IMR-90 (cell line): ENCODE measurements at regions not wholly inside any gene's neighbourhood (a gene's known extent, or its start where the extent isn't known, plus 50 kb on each side); places are given as distances from the start of the nearest gene placed in this dataset.
"Not testable (repeated sequence)": the region's sequence is repeated elsewhere in the genome, so short reads cannot be mapped to it uniquely, and the experiment has no call there.

Experiments
- ATAC-seq: fragments of 200-7000 bp; cut with Tn5 transposase; 2 replicates; pipeline ENCODE4 v1.9.1; 2020; ENCODE audit warnings: low read depth, mild to moderate bottlenecking, moderate library complexity
- BruUV-seq: library from RNA; stranded (reverse); fragments of 400-500 nt; replicated peaks from 2 replicates; lab custom pipeline; 2021; lab: Mats Ljungman, UMichigan
- CTCF ChIA-PET: fragments of 300-600 bp; formaldehyde crosslinking; extraction: SDS; loops from one replicate; lab custom pipeline; 2021; ENCODE audit warnings: antibody characterized with exemption; lab: Yijun Ruan, JAX
- POLR2A ChIA-PET: fragments of 300-600 bp; sonication (Branson Sonifier 250); formaldehyde crosslinking; loops from one replicate; lab custom pipeline; 2022; ENCODE audit warnings: antibody characterized with exemption; ENCODE audit not compliant: unreplicated experiment; lab: Charles Lee
- DNase-seq: peaks from one replicate; pipeline ENCODE4 v3.0.0; 2013
- H2AFZ ChIP-seq: replicated peaks from 2 replicates; pipeline ENCODE3; 2013; ENCODE audit warnings: low read length, mild to moderate bottlenecking; ENCODE audit not compliant: poor library complexity
- H2AK5ac ChIP-seq: 2 replicates; pipeline ENCODE4 v1.6.1; 2013; ENCODE audit warnings: low read depth, low read length, inconsistent platforms
- H2AK9ac ChIP-seq: replicated peaks from 2 replicates; pipeline ENCODE3; 2013; ENCODE audit warnings: mild to moderate bottlenecking, low read depth, low read length, moderate library complexity; ENCODE audit not compliant: poor library complexity
- H2BK120ac ChIP-seq: 2 replicates; pipeline ENCODE4 v1.6.1; 2013; ENCODE audit warnings: low read depth, low read length, inconsistent platforms
- H2BK15ac ChIP-seq: 3 replicates; pipeline ENCODE4 v1.6.1; 2013; ENCODE audit warnings: low read depth, low read length, inconsistent platforms
- H2BK20ac ChIP-seq: 2 replicates; pipeline ENCODE4 v1.6.1; 2013; ENCODE audit warnings: low read depth, mild to moderate bottlenecking, inconsistent platforms, low read length, moderate library complexity
- H2BK5ac ChIP-seq: 2 replicates; pipeline ENCODE4 v1.6.1; 2013; ENCODE audit warnings: mild to moderate bottlenecking, low read depth, low read length, inconsistent platforms; ENCODE audit not compliant: poor library complexity, severe bottlenecking
- H3K14ac ChIP-seq: replicated peaks from 2 replicates; pipeline ENCODE4 v1.6.1; 2013; ENCODE audit warnings: low read depth, low read length, inconsistent platforms
- H3K18ac ChIP-seq: 2 replicates; pipeline ENCODE4 v1.6.1; 2013; ENCODE audit warnings: low read depth, low read length, control low read depth
- H3K23ac ChIP-seq: 2 replicates; pipeline ENCODE4 v1.6.1; 2013; ENCODE audit warnings: low read depth, low read length, inconsistent platforms
- H3K27ac ChIP-seq: 2 replicates; pipeline ENCODE4 v1.5.1; 2013; ENCODE audit warnings: mild to moderate bottlenecking, control low read depth, low read length; ENCODE audit not compliant: insufficient read depth
- H3K27me3 ChIP-seq: 2 replicates; pipeline ENCODE4 v1.6.1; 2013; ENCODE audit warnings: low read length; ENCODE audit not compliant: control insufficient read depth, insufficient read depth
- H3K36me3 ChIP-seq: 2 replicates; pipeline ENCODE4 v1.6.1; 2013; ENCODE audit warnings: low read length, mixed read lengths; ENCODE audit not compliant: control insufficient read depth, insufficient read depth
- H3K4ac ChIP-seq: 2 replicates; pipeline ENCODE4 v1.6.1; 2013; ENCODE audit warnings: low read depth, low read length, inconsistent platforms
- H3K4me1 ChIP-seq: 2 replicates; pipeline ENCODE4 v1.6.1; 2013; ENCODE audit warnings: low read length, mixed read lengths; ENCODE audit not compliant: control insufficient read depth, insufficient read depth
- H3K4me2 ChIP-seq: 2 replicates; pipeline ENCODE4 v1.6.1; 2013; ENCODE audit warnings: low read depth, mild to moderate bottlenecking, control low read depth, low read length, moderate library complexity
- H3K4me3 ChIP-seq: 2 replicates; pipeline ENCODE4 v1.5.1; 2013; ENCODE audit warnings: low read depth, mild to moderate bottlenecking, control low read depth, low read length, moderate library complexity; ENCODE audit not compliant: insufficient read depth
- H3K56ac ChIP-seq: 2 replicates; pipeline ENCODE4 v1.6.1; 2013; ENCODE audit warnings: low read length, inconsistent platforms; ENCODE audit not compliant: insufficient read depth; ENCODE audit errors: extremely low read depth
- H3K79me1 ChIP-seq, 2 experiments: 2 replicates each; pipeline ENCODE4 v1.6.1; 2013; ENCODE audit warnings: low read length in 2 of 2, inconsistent platforms in 1 of 2, low read depth in 1 of 2
- H3K9ac ChIP-seq: 2 replicates; pipeline ENCODE4 v1.6.1; 2013; ENCODE audit warnings: low read depth, low read length, control low read depth
- H3K9me1 ChIP-seq: 2 replicates; pipeline ENCODE4 v1.6.1; 2013; ENCODE audit warnings: low read length, inconsistent platforms; ENCODE audit not compliant: insufficient read depth
- H3K9me3 ChIP-seq: 2 replicates; pipeline ENCODE4 v1.6.1; 2013; ENCODE audit warnings: low read length; ENCODE audit not compliant: control insufficient read depth, insufficient read depth
- H4K20me1 ChIP-seq: 2 replicates; pipeline ENCODE4 v1.6.1; 2013; ENCODE audit warnings: low read length, inconsistent platforms; ENCODE audit not compliant: insufficient read depth
- H4K5ac ChIP-seq: 2 replicates; pipeline ENCODE4 v1.6.1; 2013; ENCODE audit warnings: mild to moderate bottlenecking, low read depth, low read length, control low read depth
- H4K8ac ChIP-seq, 2 experiments: 2 replicates each; pipeline ENCODE4 v1.6.1; 2013; ENCODE audit warnings: low read depth in 2 of 2, low read length in 2 of 2, control low read depth in 1 of 2, inconsistent platforms in 1 of 2
- H4K91ac ChIP-seq: 2 replicates; pipeline ENCODE4 v1.6.1; 2013; ENCODE audit warnings: low read depth, low read length, inconsistent platforms; ENCODE audit not compliant: insufficient read depth
- POLR2A ChIP-seq: IDR thresholded peaks from 2 replicates; pipeline ENCODE4 v1.6.1; 2012; ENCODE audit warnings: mild to moderate bottlenecking, low read depth, low read length
- WGBS, 2 experiments: methylation state at CpG; one replicate each; pipeline versions ENCODE4 v1.1.5 to v1.1.7; 2013; ENCODE audit warnings: missing lambda C conversion rate in 2 of 2; ENCODE audit not compliant: insufficient read length in 1 of 2; ENCODE audit errors: extremely low coverage in 2 of 2; 5-methylcytosine and 5-hydroxymethylcytosine counted together
- dilution Hi-C: fragments of 300-500 bp; cut with HindIII; formaldehyde crosslinking; loops from one replicate; pipeline ENCODE4 v1.14.3; 2018; ENCODE audit warnings: low sequenced_read_pairs; ENCODE audit not compliant: unreplicated experiment
- in situ Hi-C: fragments of 300-500 bp; cut with MboI; formaldehyde crosslinking; loops from 3 replicates; pipeline ENCODE4 v1.14.3; 2019; ENCODE audit warnings: low sequenced_read_pairs, inconsistent platforms, mixed read lengths
- intact Hi-C: fragments of 100-400 bp; cut with micrococcal nuclease; formaldehyde crosslinking; loops from 2 replicates; pipeline ENCODE4 v1.10.0; 2022

DNA sequence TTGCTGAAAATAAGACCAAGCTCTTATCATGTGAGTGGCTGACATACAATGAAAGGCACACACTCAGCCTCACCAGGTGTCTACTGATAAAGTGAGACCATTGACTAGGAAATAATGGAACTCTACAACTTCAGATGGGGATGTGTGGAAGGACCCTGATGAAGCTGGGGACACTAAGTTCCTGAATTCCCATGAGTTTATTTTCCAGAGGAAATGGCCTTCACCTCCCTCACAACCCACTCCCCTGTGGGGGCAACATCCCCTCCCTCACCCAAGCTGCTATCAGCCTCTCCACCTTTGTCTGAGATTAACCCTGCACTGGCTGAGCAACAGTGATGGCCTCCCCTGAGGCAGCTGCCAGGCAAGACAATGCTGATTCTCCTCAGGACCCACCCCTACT is 55.2 kb upstream of the SMARCAD1 start:
- no peak for ATAC-seq
- dilution Hi-C loops = no loop called here
- H3K36me3 ChIP-seq = no peaks in the 10 kb centered on the region
- H2AK9ac ChIP-seq = no peak overlapping the region
- no peaks in the 10 kb centered on the region for H3K4me1 ChIP-seq
- in situ Hi-C loops = no loop called here
- no peak overlapping the region for H3K23ac ChIP-seq
- no peak overlapping the region for H2AK5ac ChIP-seq
- H2BK120ac ChIP-seq = no peak overlapping the region
- no peak overlapping the region for H3K56ac ChIP-seq
- no peak overlapping the region for H4K5ac ChIP-seq
- no peak overlapping the region for H3K27ac ChIP-seq
- no peak for TF ChIP-seq POLR2A
- ChIA-PET POLR2A (no interaction called here), CTCF (no interaction called here)
- no peak for DNase-seq
- H3K9me3 ChIP-seq = no peaks in the 10 kb centered on the region; the same call in 1 of the 2 replicates
- no peak overlapping the region for H2BK5ac ChIP-seq
- no peak overlapping the region for H4K8ac ChIP-seq
- no peak overlapping the region for H2BK15ac ChIP-seq
- H3K79me1 ChIP-seq = no peaks in the 10 kb centered on the region
- H2AFZ ChIP-seq = no peak overlapping the region
- H4K20me1 ChIP-seq = no peaks in the 10 kb centered on the region
- H3K14ac ChIP-seq = no peak overlapping the region
- no peak overlapping the region for H3K18ac ChIP-seq
- no peaks in the 10 kb centered on the region for H3K9me1 ChIP-seq
- H2BK20ac ChIP-seq = no peak overlapping the region
- H3K4me3 ChIP-seq = no peak overlapping the region
- no peak overlapping the region for H3K4me2 ChIP-seq
- H3K27me3 ChIP-seq = no peaks in the 10 kb centered on the region
- no TSS peak for BruUV-seq
- no peak overlapping the region for H3K4ac ChIP-seq
- H3K9ac ChIP-seq = no peak overlapping the region
- intact Hi-C loops = no loop called here
- no peak overlapping the region for H4K91ac ChIP-seq

DNA sequence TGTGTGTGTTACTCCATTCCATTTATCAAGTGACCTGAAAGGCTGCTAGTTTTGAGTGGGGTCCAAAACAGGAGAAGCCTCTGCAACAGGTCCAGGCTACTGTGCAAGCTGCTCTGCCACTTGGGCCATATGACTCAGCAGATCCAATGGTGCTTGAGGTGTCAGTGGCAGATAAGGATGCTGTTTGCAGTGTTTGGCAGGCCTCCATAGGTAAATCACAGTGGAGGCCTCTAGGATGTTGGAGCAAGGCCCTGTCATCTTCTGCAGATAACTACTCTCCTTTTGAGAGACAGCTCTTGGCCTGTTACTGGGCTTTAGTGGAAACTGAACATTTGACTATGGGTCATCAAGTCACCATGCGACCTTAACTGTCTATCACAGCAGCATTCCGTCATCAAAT is 52.3 kb upstream of the SMARCAD1 start:
- dilution Hi-C loops, ATAC-seq, H3K79me1 ChIP-seq, H3K14ac ChIP-seq, H3K9me1 ChIP-seq, H2AFZ ChIP-seq, H2AK9ac ChIP-seq, H4K5ac ChIP-seq, BruUV-seq, intact Hi-C loops, H3K23ac ChIP-seq, CTCF ChIA-PET, POLR2A ChIA-PET, H4K91ac ChIP-seq, H3K4me2 ChIP-seq, H3K18ac ChIP-seq, H3K4me1 ChIP-seq, H2BK20ac ChIP-seq, H3K56ac ChIP-seq, H3K4me3 ChIP-seq, in situ Hi-C loops, H3K4ac ChIP-seq, H3K9ac ChIP-seq, H4K8ac ChIP-seq, H2BK15ac ChIP-seq, H3K27ac ChIP-seq, H3K9me3 ChIP-seq, H2AK5ac ChIP-seq, H2BK5ac ChIP-seq, DNase-seq, H4K20me1 ChIP-seq, H3K27me3 ChIP-seq, H3K36me3 ChIP-seq, H2BK120ac ChIP-seq: not testable (repeated sequence)
- WGBS, 2 experiments = 80% methylated on average over 1 of the region's 2 CpGs; no CpG with 5 or more reads in 1 of the 2 experiments
